IMR-90 (cell line): ENCODE measurements at regions not wholly inside any gene's neighbourhood (a gene's known extent, or its start where the extent isn't known, plus 50 kb on each side); places are given as distances from the start of the nearest gene placed in this dataset.

Source experiments
- ATAC-seq: fragments of 200-7000 bp; cut with Tn5 transposase; 2 replicates; pipeline ENCODE4 v1.9.1; 2020; ENCODE audit warnings: low read depth, mild to moderate bottlenecking, moderate library complexity
- BruUV-seq: library from RNA; stranded (reverse); fragments of 400-500 nt; replicated peaks from 2 replicates; lab custom pipeline; 2021; lab: Mats Ljungman, UMichigan
- CTCF ChIA-PET: fragments of 300-600 bp; formaldehyde crosslinking; extraction: SDS; loops from one replicate; lab custom pipeline; 2021; ENCODE audit warnings: antibody characterized with exemption; lab: Yijun Ruan, JAX
- POLR2A ChIA-PET: fragments of 300-600 bp; sonication (Branson Sonifier 250); formaldehyde crosslinking; loops from one replicate; lab custom pipeline; 2022; ENCODE audit warnings: antibody characterized with exemption; ENCODE audit not compliant: unreplicated experiment; lab: Charles Lee
- DNase-seq: peaks from one replicate; pipeline ENCODE4 v3.0.0; 2013
- H2AFZ ChIP-seq: replicated peaks from 2 replicates; pipeline ENCODE3; 2013; ENCODE audit warnings: low read length, mild to moderate bottlenecking; ENCODE audit not compliant: poor library complexity
- H2AK5ac ChIP-seq: 2 replicates; pipeline ENCODE4 v1.6.1; 2013; ENCODE audit warnings: low read depth, low read length, inconsistent platforms
- H2AK9ac ChIP-seq: replicated peaks from 2 replicates; pipeline ENCODE3; 2013; ENCODE audit warnings: mild to moderate bottlenecking, low read depth, low read length, moderate library complexity; ENCODE audit not compliant: poor library complexity
- H2BK120ac ChIP-seq: 2 replicates; pipeline ENCODE4 v1.6.1; 2013; ENCODE audit warnings: low read depth, low read length, inconsistent platforms
- H2BK15ac ChIP-seq: 3 replicates; pipeline ENCODE4 v1.6.1; 2013; ENCODE audit warnings: low read depth, low read length, inconsistent platforms
- H2BK20ac ChIP-seq: 2 replicates; pipeline ENCODE4 v1.6.1; 2013; ENCODE audit warnings: low read depth, mild to moderate bottlenecking, inconsistent platforms, low read length, moderate library complexity
- H2BK5ac ChIP-seq: 2 replicates; pipeline ENCODE4 v1.6.1; 2013; ENCODE audit warnings: mild to moderate bottlenecking, low read depth, low read length, inconsistent platforms; ENCODE audit not compliant: poor library complexity, severe bottlenecking
- H3K14ac ChIP-seq: replicated peaks from 2 replicates; pipeline ENCODE4 v1.6.1; 2013; ENCODE audit warnings: low read depth, low read length, inconsistent platforms
- H3K18ac ChIP-seq: 2 replicates; pipeline ENCODE4 v1.6.1; 2013; ENCODE audit warnings: low read depth, low read length, control low read depth
- H3K23ac ChIP-seq: 2 replicates; pipeline ENCODE4 v1.6.1; 2013; ENCODE audit warnings: low read depth, low read length, inconsistent platforms
- H3K27ac ChIP-seq: 2 replicates; pipeline ENCODE4 v1.5.1; 2013; ENCODE audit warnings: mild to moderate bottlenecking, control low read depth, low read length; ENCODE audit not compliant: insufficient read depth
- H3K27me3 ChIP-seq: 2 replicates; pipeline ENCODE4 v1.6.1; 2013; ENCODE audit warnings: low read length; ENCODE audit not compliant: control insufficient read depth, insufficient read depth
- H3K36me3 ChIP-seq: 2 replicates; pipeline ENCODE4 v1.6.1; 2013; ENCODE audit warnings: low read length, mixed read lengths; ENCODE audit not compliant: control insufficient read depth, insufficient read depth
- H3K4ac ChIP-seq: 2 replicates; pipeline ENCODE4 v1.6.1; 2013; ENCODE audit warnings: low read depth, low read length, inconsistent platforms
- H3K4me1 ChIP-seq: 2 replicates; pipeline ENCODE4 v1.6.1; 2013; ENCODE audit warnings: low read length, mixed read lengths; ENCODE audit not compliant: control insufficient read depth, insufficient read depth
- H3K4me2 ChIP-seq: 2 replicates; pipeline ENCODE4 v1.6.1; 2013; ENCODE audit warnings: low read depth, mild to moderate bottlenecking, control low read depth, low read length, moderate library complexity
- H3K4me3 ChIP-seq: 2 replicates; pipeline ENCODE4 v1.5.1; 2013; ENCODE audit warnings: low read depth, mild to moderate bottlenecking, control low read depth, low read length, moderate library complexity; ENCODE audit not compliant: insufficient read depth
- H3K56ac ChIP-seq: 2 replicates; pipeline ENCODE4 v1.6.1; 2013; ENCODE audit warnings: low read length, inconsistent platforms; ENCODE audit not compliant: insufficient read depth; ENCODE audit errors: extremely low read depth
- H3K79me1 ChIP-seq, 2 experiments: 2 replicates each; pipeline ENCODE4 v1.6.1; 2013; ENCODE audit warnings: low read length in 2 of 2, inconsistent platforms in 1 of 2, low read depth in 1 of 2
- H3K9ac ChIP-seq: 2 replicates; pipeline ENCODE4 v1.6.1; 2013; ENCODE audit warnings: low read depth, low read length, control low read depth
- H3K9me1 ChIP-seq: 2 replicates; pipeline ENCODE4 v1.6.1; 2013; ENCODE audit warnings: low read length, inconsistent platforms; ENCODE audit not compliant: insufficient read depth
- H3K9me3 ChIP-seq: 2 replicates; pipeline ENCODE4 v1.6.1; 2013; ENCODE audit warnings: low read length; ENCODE audit not compliant: control insufficient read depth, insufficient read depth
- H4K20me1 ChIP-seq: 2 replicates; pipeline ENCODE4 v1.6.1; 2013; ENCODE audit warnings: low read length, inconsistent platforms; ENCODE audit not compliant: insufficient read depth
- H4K5ac ChIP-seq: 2 replicates; pipeline ENCODE4 v1.6.1; 2013; ENCODE audit warnings: mild to moderate bottlenecking, low read depth, low read length, control low read depth
- H4K8ac ChIP-seq, 2 experiments: 2 replicates each; pipeline ENCODE4 v1.6.1; 2013; ENCODE audit warnings: low read depth in 2 of 2, low read length in 2 of 2, control low read depth in 1 of 2, inconsistent platforms in 1 of 2
- H4K91ac ChIP-seq: 2 replicates; pipeline ENCODE4 v1.6.1; 2013; ENCODE audit warnings: low read depth, low read length, inconsistent platforms; ENCODE audit not compliant: insufficient read depth
- BHLHE40 ChIP-seq: fragments of 150-350 bp; IDR thresholded peaks from 2 replicates; pipeline ENCODE4 v1.6.1; 2016; ENCODE audit warnings: mild to moderate bottlenecking, low read depth, low read length
- CEBPB ChIP-seq: IDR thresholded peaks from 2 replicates; pipeline ENCODE4 v1.6.1; 2012; ENCODE audit warnings: low read depth, low read length, improper control_type of control experiment
- CHD1 ChIP-seq: IDR thresholded peaks from 2 replicates; pipeline ENCODE4 v1.6.1; 2012; ENCODE audit warnings: low read depth, low read length, improper control_type of control experiment
- FOS ChIP-seq: fragments of 150-350 bp; IDR thresholded peaks from 2 replicates; pipeline ENCODE4 v1.6.1; 2016; ENCODE audit warnings: low read depth, low read length
- MAFK ChIP-seq: IDR thresholded peaks from 2 replicates; pipeline ENCODE4 v1.6.1; 2012; ENCODE audit warnings: low read depth, low read length, improper control_type of control experiment
- MAZ ChIP-seq: IDR thresholded peaks from 2 replicates; pipeline ENCODE4 v1.6.1; 2012; ENCODE audit warnings: low read depth, mild to moderate bottlenecking, low read length, improper control_type of control experiment, moderate library complexity, borderline replicate concordance
- MXI1 ChIP-seq: IDR thresholded peaks from 2 replicates; pipeline ENCODE4 v1.6.1; 2012; ENCODE audit warnings: low read depth, mild to moderate bottlenecking, low read length, moderate library complexity, borderline replicate concordance
- NFE2L2 ChIP-seq: fragments of 150-350 bp; IDR thresholded peaks from 2 replicates; pipeline ENCODE4 v1.6.1; 2016; ENCODE audit warnings: low read depth, mild to moderate bottlenecking, low read length
- POLR2A ChIP-seq: IDR thresholded peaks from 2 replicates; pipeline ENCODE4 v1.6.1; 2012; ENCODE audit warnings: mild to moderate bottlenecking, low read depth, low read length
- RAD21 ChIP-seq: IDR thresholded peaks from 2 replicates; pipeline ENCODE4 v1.6.1; 2012; ENCODE audit warnings: low read length, improper control_type of control experiment
- RCOR1 ChIP-seq: IDR thresholded peaks from 2 replicates; pipeline ENCODE4 v1.6.1; 2012; ENCODE audit warnings: mild to moderate bottlenecking, low read length, improper control_type of control experiment; ENCODE audit not compliant: insufficient replicate concordance
- RFX5 ChIP-seq: IDR thresholded peaks from 2 replicates; pipeline ENCODE4 v1.8.0; 2012; ENCODE audit warnings: low read depth, mild to moderate bottlenecking, low read length, moderate library complexity
- SMC3 ChIP-seq: fragments of 150-350 bp; IDR thresholded peaks from 2 replicates; pipeline ENCODE4 v1.6.1; 2016; ENCODE audit warnings: low read depth, mild to moderate bottlenecking, antibody characterized with exemption, low read length, moderate library complexity
- WGBS, 2 experiments: methylation state at CpG; one replicate each; pipeline versions ENCODE4 v1.1.5 to v1.1.7; 2013; ENCODE audit warnings: missing lambda C conversion rate in 2 of 2; ENCODE audit not compliant: insufficient read length in 1 of 2; ENCODE audit errors: extremely low coverage in 2 of 2; 5-methylcytosine and 5-hydroxymethylcytosine counted together
- dilution Hi-C: fragments of 300-500 bp; cut with HindIII; formaldehyde crosslinking; loops from one replicate; pipeline ENCODE4 v1.14.3; 2018; ENCODE audit warnings: low sequenced_read_pairs; ENCODE audit not compliant: unreplicated experiment
- in situ Hi-C: fragments of 300-500 bp; cut with MboI; formaldehyde crosslinking; loops from 3 replicates; pipeline ENCODE4 v1.14.3; 2019; ENCODE audit warnings: low sequenced_read_pairs, inconsistent platforms, mixed read lengths
- intact Hi-C: fragments of 100-400 bp; cut with micrococcal nuclease; formaldehyde crosslinking; loops from 2 replicates; pipeline ENCODE4 v1.10.0; 2022
- TF ChIP-seq, protein P1 (sequence below): fragments of 150-350 bp; IDR thresholded peaks from 2 replicates; pipeline ENCODE4 v1.6.1; 2017; ENCODE audit warnings: mild to moderate bottlenecking, antibody characterized with exemption, low read length, low read depth
- TF ChIP-seq, protein P2 (sequence below): fragments of 150-350 bp; IDR thresholded peaks from 2 replicates; pipeline ENCODE4 v1.6.1; 2016; ENCODE audit warnings: low read depth, mild to moderate bottlenecking, low read length, moderate library complexity, borderline replicate concordance
- TF ChIP-seq, protein P3 (sequence below): conservative IDR thresholded peaks from 2 replicates; pipeline ENCODE4 v1.5.1; 2012; ENCODE audit warnings: mild to moderate bottlenecking, low read depth, low read length, improper control_type of control experiment

DNA sequence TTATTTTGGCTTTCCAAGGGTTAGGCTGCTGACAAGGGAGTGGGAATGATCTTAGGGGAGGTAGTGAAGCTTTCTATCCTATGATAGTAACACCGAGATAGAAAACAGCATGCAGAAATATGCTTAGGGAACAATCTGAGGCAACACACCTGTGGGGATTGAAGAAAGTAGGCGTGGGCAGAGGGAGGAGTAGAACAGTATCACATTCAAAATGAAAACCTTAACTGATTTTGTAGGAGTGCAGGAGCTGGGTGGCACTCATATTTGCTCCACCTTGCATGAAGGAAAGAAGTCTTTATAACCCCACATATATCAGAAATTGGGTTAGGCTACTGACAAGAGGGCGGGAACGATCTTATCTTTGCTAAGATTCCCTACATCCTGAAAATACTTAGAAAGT lies 762.2 kb upstream of the CNTNAP5 start:
- Histone ChIP-seq H3K4me3 (no peak overlapping the region), H3K14ac (no peak overlapping the region), H2AK5ac (no peak overlapping the region), H3K18ac (no peak overlapping the region), H3K23ac (no peak overlapping the region), H3K9me1 (no peaks in the 10 kb centered on the region), H2AFZ (no peak overlapping the region), H2BK120ac (no peak overlapping the region), H4K20me1 (no peaks in the 10 kb centered on the region), H4K8ac (no peak overlapping the region), H3K56ac (no peak overlapping the region), H2BK15ac (no peak overlapping the region), H2BK20ac (no peak overlapping the region), H4K91ac (no peak overlapping the region), H3K27me3 (no peaks in the 10 kb centered on the region), H2AK9ac (no peak overlapping the region), H3K9ac (no peak overlapping the region), H3K4me1 (no peaks in the 10 kb centered on the region), H2BK5ac (no peak overlapping the region), H3K27ac (no peak overlapping the region), H4K5ac (no peak overlapping the region), H3K9me3 (peaks cover 2% of the 10 kb centered on the region; the same call in 1 of the 2 replicates), H3K36me3 (no peaks in the 10 kb centered on the region), H3K79me1 (no peaks in the 10 kb centered on the region), H3K4ac (no peak overlapping the region), H3K4me2 (no peak overlapping the region)
- in situ Hi-C loops: no loop called here
- no TSS peak for BruUV-seq
- DNase-seq: no peak
- CTCF ChIA-PET: no interaction called here
- intact Hi-C loops: no loop called here
- dilution Hi-C loops: no loop called here
- POLR2A ChIA-PET: no interaction called here
- TF ChIP-seq, protein P1, sequence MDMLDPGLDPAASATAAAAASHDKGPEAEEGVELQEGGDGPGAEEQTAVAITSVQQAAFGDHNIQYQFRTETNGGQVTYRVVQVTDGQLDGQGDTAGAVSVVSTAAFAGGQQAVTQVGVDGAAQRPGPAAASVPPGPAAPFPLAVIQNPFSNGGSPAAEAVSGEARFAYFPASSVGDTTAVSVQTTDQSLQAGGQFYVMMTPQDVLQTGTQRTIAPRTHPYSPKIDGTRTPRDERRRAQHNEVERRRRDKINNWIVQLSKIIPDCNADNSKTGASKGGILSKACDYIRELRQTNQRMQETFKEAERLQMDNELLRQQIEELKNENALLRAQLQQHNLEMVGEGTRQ: no peak
- TF ChIP-seq RFX5 (no peak), POLR2A (no peak), CEBPB (no peak), RCOR1 (no peak), CHD1 (no peak), NFE2L2 (no peak), MAZ (no peak), MXI1 (no peak), BHLHE40 (no peak), SMC3 (no peak), RAD21 (no peak), FOS (no peak), MAFK (no peak)
- TF ChIP-seq, protein P2, sequence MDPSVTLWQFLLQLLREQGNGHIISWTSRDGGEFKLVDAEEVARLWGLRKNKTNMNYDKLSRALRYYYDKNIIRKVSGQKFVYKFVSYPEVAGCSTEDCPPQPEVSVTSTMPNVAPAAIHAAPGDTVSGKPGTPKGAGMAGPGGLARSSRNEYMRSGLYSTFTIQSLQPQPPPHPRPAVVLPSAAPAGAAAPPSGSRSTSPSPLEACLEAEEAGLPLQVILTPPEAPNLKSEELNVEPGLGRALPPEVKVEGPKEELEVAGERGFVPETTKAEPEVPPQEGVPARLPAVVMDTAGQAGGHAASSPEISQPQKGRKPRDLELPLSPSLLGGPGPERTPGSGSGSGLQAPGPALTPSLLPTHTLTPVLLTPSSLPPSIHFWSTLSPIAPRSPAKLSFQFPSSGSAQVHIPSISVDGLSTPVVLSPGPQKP: no peak
- TF ChIP-seq, protein P3, sequence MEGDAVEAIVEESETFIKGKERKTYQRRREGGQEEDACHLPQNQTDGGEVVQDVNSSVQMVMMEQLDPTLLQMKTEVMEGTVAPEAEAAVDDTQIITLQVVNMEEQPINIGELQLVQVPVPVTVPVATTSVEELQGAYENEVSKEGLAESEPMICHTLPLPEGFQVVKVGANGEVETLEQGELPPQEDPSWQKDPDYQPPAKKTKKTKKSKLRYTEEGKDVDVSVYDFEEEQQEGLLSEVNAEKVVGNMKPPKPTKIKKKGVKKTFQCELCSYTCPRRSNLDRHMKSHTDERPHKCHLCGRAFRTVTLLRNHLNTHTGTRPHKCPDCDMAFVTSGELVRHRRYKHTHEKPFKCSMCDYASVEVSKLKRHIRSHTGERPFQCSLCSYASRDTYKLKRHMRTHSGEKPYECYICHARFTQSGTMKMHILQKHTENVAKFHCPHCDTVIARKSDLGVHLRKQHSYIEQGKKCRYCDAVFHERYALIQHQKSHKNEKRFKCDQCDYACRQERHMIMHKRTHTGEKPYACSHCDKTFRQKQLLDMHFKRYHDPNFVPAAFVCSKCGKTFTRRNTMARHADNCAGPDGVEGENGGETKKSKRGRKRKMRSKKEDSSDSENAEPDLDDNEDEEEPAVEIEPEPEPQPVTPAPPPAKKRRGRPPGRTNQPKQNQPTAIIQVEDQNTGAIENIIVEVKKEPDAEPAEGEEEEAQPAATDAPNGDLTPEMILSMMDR: no peak
- no peak for ATAC-seq
- WGBS, 2 experiments: no CpG with 5 or more reads among the region's 4 CpGs
